GM23338 (cell line): ENCODE measurements at regions not wholly inside any gene's neighbourhood (a gene's known extent, or its start where the extent isn't known, plus 50 kb on each side); places are given as distances from the start of the nearest gene placed in this dataset.

Experiments used
- ATAC-seq: fragments of 200-7000 bp; cut with Tn5 transposase; 3 replicates; pipeline ENCODE4 v1.9.1; 2020
- DNase-seq: peaks from one replicate; pipeline ENCODE4 v3.0.0-alpha.2; 2015; ENCODE audit warnings: low spot score
- H2AFZ ChIP-seq: fragments of 200-600 bp; sonication (generic); 2 replicates; pipeline ENCODE4 v1.8.0; 2016; ENCODE audit warnings: antibody characterized with exemption, mild to moderate bottlenecking, moderate library complexity
- H3F3A ChIP-seq: fragments of 200-600 bp; sonication (generic); replicated peaks from 2 replicates; pipeline ENCODE4 v1.8.0; 2017; ENCODE audit warnings: antibody characterized with exemption, mixed run types, low read depth
- H3K27ac ChIP-seq: fragments of 200-600 bp; sonication (generic); 2 replicates; pipeline ENCODE4 v1.6.1; 2016; ENCODE audit warnings: low read depth
- H3K27me3 ChIP-seq: fragments of 200-600 bp; sonication (generic); 2 replicates; pipeline ENCODE4 v1.8.0; 2016; ENCODE audit warnings: mild to moderate bottlenecking, mixed run types, moderate library complexity; ENCODE audit not compliant: insufficient read depth
- H3K36me3 ChIP-seq: fragments of 200-600 bp; sonication (generic); 2 replicates; pipeline ENCODE4 v1.8.0; 2016; ENCODE audit warnings: mild to moderate bottlenecking; ENCODE audit not compliant: insufficient read depth
- H3K4me1 ChIP-seq: fragments of 200-600 bp; sonication (generic); 2 replicates; pipeline ENCODE4 v1.8.0; 2016; ENCODE audit warnings: mild to moderate bottlenecking, moderate library complexity; ENCODE audit not compliant: insufficient read depth
- H3K4me2 ChIP-seq: fragments of 200-600 bp; sonication (generic); 2 replicates; pipeline ENCODE4 v1.7.1; 2017; ENCODE audit warnings: mixed run types
- H3K4me3 ChIP-seq: fragments of 200-600 bp; sonication (generic); 2 replicates; pipeline ENCODE4 v1.6.1; 2016; ENCODE audit warnings: mixed run types
- H3K79me2 ChIP-seq: fragments of 200-600 bp; sonication (generic); replicated peaks from 2 replicates; pipeline ENCODE4 v1.8.0; 2017; ENCODE audit warnings: mild to moderate bottlenecking; ENCODE audit not compliant: insufficient read depth
- H3K9me2 ChIP-seq: fragments of 200-600 bp; sonication (generic); 2 replicates; pipeline ENCODE4 v1.8.0; 2017; ENCODE audit not compliant: insufficient read depth
- H4K20me1 ChIP-seq: fragments of 200-600 bp; sonication (generic); replicated peaks from 2 replicates; pipeline ENCODE4 v1.8.0; 2017; ENCODE audit warnings: mild to moderate bottlenecking; ENCODE audit not compliant: insufficient read depth
- H3K27ac Mint-ChIP-seq: 2 replicates; pipeline ENCODE4 v1.8.0; 2020; ENCODE audit warnings: inconsistent platforms, mild to moderate bottlenecking, moderate library complexity, mixed read lengths
- H3K27me3 Mint-ChIP-seq: 3 replicates; pipeline ENCODE4 v1.8.0; 2022; ENCODE audit warnings: low read depth, mild to moderate bottlenecking, moderate library complexity, mixed read lengths, inconsistent platforms; ENCODE audit not compliant: insufficient read depth, poor library complexity
- H3K36me3 Mint-ChIP-seq: 3 replicates; pipeline ENCODE4 v1.8.0; 2021; ENCODE audit warnings: low read depth, mild to moderate bottlenecking, inconsistent platforms, moderate library complexity, mixed read lengths
- H3K4me1 Mint-ChIP-seq: 3 replicates; pipeline ENCODE4 v1.8.0; 2020; ENCODE audit warnings: mild to moderate bottlenecking, inconsistent platforms, mixed read lengths
- H3K4me3 Mint-ChIP-seq: 3 replicates; pipeline ENCODE4 v1.8.0; 2021; ENCODE audit warnings: moderate library complexity, mild to moderate bottlenecking, inconsistent platforms, mixed read lengths
- H3K9me3 Mint-ChIP-seq: 3 replicates; pipeline ENCODE4 v1.8.0; 2020; ENCODE audit warnings: moderate library complexity, mild to moderate bottlenecking, inconsistent platforms, mixed read lengths
- CREB1 ChIP-seq: fragments of 250-450 bp; sonication (Bioruptor Pico); IDR thresholded peaks from 2 replicates; pipeline ENCODE4 v1.5.0; 2020; ENCODE audit warnings: low read depth, mild to moderate bottlenecking, moderate library complexity
- CTCF ChIP-seq, 2 experiments: fragments of 200-600 bp in 1 of 2; sonication (generic) in 1 of 2; conservative IDR thresholded peaks; 2 replicates each; pipeline versions ENCODE4 v1.5.1 to v1.6.1; 2016 to 2017; ENCODE audit warnings: antibody characterized with exemption in 2 of 2, low read depth in 2 of 2, mild to moderate bottlenecking in 2 of 2, moderate library complexity in 1 of 2
- ETS1 ChIP-seq: IDR thresholded peaks from 2 replicates; pipeline ENCODE4 v1.6.1; 2016; ENCODE audit warnings: antibody characterized with exemption
- JUNB ChIP-seq: IDR thresholded peaks from one replicate; pipeline ENCODE4 v1.6.1; 2016; ENCODE audit warnings: antibody characterized with exemption; ENCODE audit not compliant: unreplicated experiment
- NANOG ChIP-seq: IDR thresholded peaks from 2 replicates; pipeline ENCODE4 v1.6.1; 2016; ENCODE audit warnings: antibody characterized with exemption, borderline replicate concordance
- POLR2AphosphoS5 ChIP-seq: IDR thresholded peaks from 2 replicates; pipeline ENCODE4 v1.6.1; 2016; ENCODE audit warnings: antibody characterized with exemption, low read depth
- STAT1 ChIP-seq: IDR thresholded peaks from one replicate; pipeline ENCODE4 v1.6.1; 2016; ENCODE audit warnings: antibody characterized with exemption; ENCODE audit not compliant: unreplicated experiment
- ZNF114 ChIP-seq: fragments of 250-450 bp; sonication (Bioruptor Pico); IDR thresholded peaks from 2 replicates; pipeline ENCODE4 v1.5.0; 2020; ENCODE audit warnings: mild to moderate bottlenecking, moderate library complexity
- ZNF331 ChIP-seq: fragments of 250-450 bp; sonication (Bioruptor Pico); IDR thresholded peaks from 2 replicates; pipeline ENCODE4 v1.5.0; 2020; ENCODE audit warnings: low read depth, mild to moderate bottlenecking, moderate library complexity

DNA sequence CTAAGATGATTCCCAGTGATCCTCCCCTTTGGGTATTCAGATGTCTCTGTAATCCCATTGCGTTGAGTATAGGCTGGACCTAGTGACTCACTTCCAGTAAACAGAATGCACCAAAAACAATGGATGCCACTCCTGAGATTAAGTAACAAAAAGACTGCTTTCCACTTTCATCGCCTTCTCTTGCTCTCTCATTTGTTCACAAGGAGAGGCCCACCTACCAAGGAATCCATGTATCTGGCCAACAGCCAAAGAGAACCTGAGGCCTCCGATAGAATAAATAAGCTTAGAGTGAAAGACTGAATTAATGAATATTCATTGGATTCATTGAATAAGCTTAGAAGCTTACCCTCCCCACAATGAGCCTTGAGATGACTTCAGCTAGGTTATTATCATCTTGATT lies 454.6 kb downstream of the KCNA4 start (continued):
- TF ChIP-seq NANOG (no peak), JUNB (no peak), ZNF331 (CRISPR knock-in tag) (no peak)

GRCh38 chr11:29553990-29554389 lies 462.8 kb downstream of the KCNA4 start:
- Histone ChIP-seq H3F3A (no peaks in the 10 kb centered on the region), H3K4me1 (no peaks in the 10 kb centered on the region), H3K36me3 (no peaks in the 10 kb centered on the region), H3K27me3 (no peaks in the 10 kb centered on the region), H3K9me2 (no peaks in the 10 kb centered on the region), H4K20me1 (no peaks in the 10 kb centered on the region), H3K4me3 (no peak overlapping the region), H3K27ac (no peak overlapping the region), H3K79me2 (no peaks in the 10 kb centered on the region), H3K4me2 (no peak overlapping the region), H2AFZ (no peak overlapping the region)
- ATAC-seq (no peak), DNase-seq (no peak)
- H3K4me1 Mint-ChIP-seq: no peaks in the 10 kb centered on the region
- H3K27ac Mint-ChIP-seq: no peak overlapping the region
- TF ChIP-seq STAT1: no peak
- no peak for TF ChIP-seq POLR2AphosphoS5
- TF ChIP-seq CTCF (conservative IDR thresholded peaks at IDR 0.05; ENCODE audit: low read depth in 2 of 2): no peak
- TF ChIP-seq ETS1: no peak
- no peak for TF ChIP-seq JUNB
- TF ChIP-seq ZNF114: no peak
- TF ChIP-seq ZNF331 (CRISPR knock-in tag): no peak
- no peak for TF ChIP-seq CREB1 (CRISPR knock-in tag)
- no peaks in the 10 kb centered on the region for H3K9me3 Mint-ChIP-seq
- H3K27me3 Mint-ChIP-seq: no peaks in the 10 kb centered on the region
- no peak overlapping the region for H3K4me3 Mint-ChIP-seq
- no peaks in the 10 kb centered on the region for H3K36me3 Mint-ChIP-seq

DNA sequence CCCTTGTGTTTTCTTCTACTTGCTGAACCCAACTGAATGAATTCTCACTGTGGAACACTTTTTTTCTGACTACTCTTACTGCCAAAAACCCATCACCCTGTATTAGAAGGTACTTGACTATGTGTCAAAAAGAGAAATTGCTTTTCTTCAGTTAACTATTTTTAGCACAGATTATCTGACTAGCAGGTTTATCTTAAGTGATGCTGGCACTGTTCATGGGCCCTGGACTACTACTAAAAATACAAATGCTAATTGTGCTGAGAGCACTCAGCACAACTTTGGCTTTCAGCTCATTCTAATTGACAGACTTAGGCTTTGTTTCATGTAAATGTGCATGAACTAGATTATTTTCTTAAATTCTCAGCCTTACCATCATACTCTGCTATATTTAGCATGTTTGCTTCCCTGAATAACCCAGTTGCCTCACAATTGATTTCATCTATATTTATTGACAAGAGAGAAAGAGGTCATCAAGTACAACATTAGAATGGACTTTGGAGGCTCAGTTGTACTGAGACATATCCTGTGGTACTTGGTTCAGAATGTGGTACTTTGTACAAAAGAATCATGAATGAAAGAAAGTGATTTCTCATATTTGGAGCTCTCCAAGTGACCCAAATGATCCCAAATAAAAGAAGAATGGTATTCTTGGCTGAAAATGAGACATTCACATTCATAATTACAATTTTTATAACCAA lies 478.3 kb downstream of the KCNA4 start:
- Mint-ChIP-seq H3K4me1 (0 out of 3 replicates have a peak, but pooled peaks cover 2% of the 10 kb centered on the region), H3K27ac (no peak overlapping the region), H3K27me3 (no peaks in the 10 kb centered on the region), H3K36me3 (no peaks in the 10 kb centered on the region), H3K4me3 (no peak overlapping the region), H3K9me3 (no peaks in the 10 kb centered on the region; the same call in 2 of the 3 replicates)
- Histone ChIP-seq H3K79me2 (no peaks in the 10 kb centered on the region), H3K4me1 (no peaks in the 10 kb centered on the region), H3K27me3 (no peaks in the 10 kb centered on the region), H3K36me3 (no peaks in the 10 kb centered on the region), H3F3A (no peaks in the 10 kb centered on the region), H3K4me2 (no peak overlapping the region), H3K27ac (no peak overlapping the region), H3K9me2 (no peaks in the 10 kb centered on the region), H2AFZ (no peak overlapping the region), H3K4me3 (no peak overlapping the region), H4K20me1 (no peaks in the 10 kb centered on the region)
- TF ChIP-seq ZNF331 (CRISPR knock-in tag) (no peak), CTCF (conservative IDR thresholded peaks at IDR 0.05; ENCODE audit: low read depth in 2 of 2) (no peak)
- no peak for DNase-seq
- no peak for ATAC-seq
